Parathyroid adenoma (tissue), 2 donors: ENCODE measurements at regions not wholly inside any gene's neighbourhood (a gene's known extent, or its start where the extent isn't known, plus 50 kb on each side); places are given as distances from the start of the nearest gene placed in this dataset.

ENCODE experiments used
- H2AFZ ChIP-seq: fragments of 300-600 bp; sonication (generic); one replicate; pipeline ENCODE4 v1.7.0; 2017; ENCODE audit warnings: antibody characterized with exemption, mild to moderate bottlenecking
- H3K27ac ChIP-seq: fragments of 300-600 bp; sonication (generic); one replicate; pipeline ENCODE4 v1.7.0; 2017
- H3K27me3 ChIP-seq: fragments of 300-600 bp; sonication (generic); one replicate; pipeline ENCODE4 v1.7.0; 2017; ENCODE audit warnings: low read length; ENCODE audit not compliant: control insufficient read depth, insufficient read depth
- H3K36me3 ChIP-seq: fragments of 300-600 bp; sonication (generic); one replicate; pipeline ENCODE4 v1.7.0; 2017; ENCODE audit warnings: low read length; ENCODE audit not compliant: control insufficient read depth, insufficient read depth
- H3K4me1 ChIP-seq: fragments of 300-600 bp; sonication (generic); one replicate; pipeline ENCODE4 v1.7.0; 2017; ENCODE audit warnings: control low read depth
- H3K4me2 ChIP-seq: fragments of 300-600 bp; sonication (generic); one replicate; pipeline ENCODE4 v1.7.0; 2017; ENCODE audit warnings: low read length
- H3K4me3 ChIP-seq: fragments of 300-600 bp; sonication (generic); one replicate; pipeline ENCODE4 v1.7.0; 2017; ENCODE audit warnings: low read depth, low read length
- H3K79me2 ChIP-seq: fragments of 300-600 bp; sonication (generic); one replicate; pipeline ENCODE4 v1.7.0; 2017; ENCODE audit warnings: control low read depth
- H3K9ac ChIP-seq: fragments of 300-600 bp; sonication (generic); one replicate; pipeline ENCODE4 v1.7.0; 2017; ENCODE audit warnings: mild to moderate bottlenecking
- H3K9me3 ChIP-seq: fragments of 300-600 bp; sonication (generic); one replicate; pipeline ENCODE4 v1.7.0; 2017; ENCODE audit warnings: low read length; ENCODE audit not compliant: control insufficient read depth
- CTCF ChIP-seq: fragments of 300-600 bp; sonication (generic); IDR thresholded peaks from one replicate; pipeline ENCODE4 v1.7.0; 2017; ENCODE audit warnings: antibody characterized with exemption, mild to moderate bottlenecking
- donor health status: primary hyperparathyroidism.

DNA sequence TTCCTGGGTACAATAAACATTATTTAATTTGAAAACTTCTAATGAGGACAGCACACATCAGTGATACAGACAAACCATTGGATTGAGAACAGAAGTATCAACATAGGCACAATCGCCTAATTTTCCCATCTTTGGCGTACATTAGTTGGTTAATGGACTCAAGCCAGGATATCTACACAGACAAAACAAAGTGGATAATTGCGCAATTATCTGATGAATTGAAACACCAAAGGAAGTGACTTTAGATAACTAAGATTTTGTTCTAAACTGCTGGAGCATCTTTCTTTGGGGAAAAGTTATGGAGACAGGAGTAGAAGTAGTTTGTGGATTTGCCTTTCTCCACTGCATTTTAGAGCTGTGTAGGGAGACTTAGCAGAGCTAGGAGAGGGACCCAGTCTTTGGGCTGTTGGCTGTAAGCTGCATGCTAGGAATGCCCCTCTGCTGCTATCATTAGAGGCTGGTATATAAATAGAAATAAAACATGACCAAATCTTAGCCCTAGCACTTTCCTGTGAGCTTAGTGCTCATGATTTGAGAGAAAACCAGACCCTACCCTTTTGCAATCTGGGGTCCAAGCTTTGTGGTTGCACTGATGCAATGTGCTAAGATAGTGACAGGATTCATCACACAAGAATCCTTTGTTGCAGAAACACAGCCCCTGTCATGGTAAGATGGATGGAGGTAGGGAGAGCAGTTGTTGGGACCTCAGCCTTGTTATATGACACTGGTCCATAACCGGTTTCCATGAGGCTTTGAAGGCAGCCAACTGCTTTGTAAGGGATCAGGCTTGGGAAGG is 264.5 kb upstream of the PIK3C3 start:
- H3K4me1 ChIP-seq: no peaks in the 10 kb centered on the region
- H3K79me2 ChIP-seq: no peaks in the 10 kb centered on the region
- no peaks in the 10 kb centered on the region for H3K9me3 ChIP-seq
- no peaks in the 10 kb centered on the region for H3K36me3 ChIP-seq
- no peak overlapping the region for H3K9ac ChIP-seq
- H3K27ac ChIP-seq: no peak overlapping the region
- no peak for TF ChIP-seq CTCF
- H3K27me3 ChIP-seq: no peaks in the 10 kb centered on the region
- no peak overlapping the region for H3K4me2 ChIP-seq
- H3K4me3 ChIP-seq: no peak overlapping the region
- no peak overlapping the region for H2AFZ ChIP-seq

GRCh38 chr18:41687138-41687537 is 267.9 kb upstream of the PIK3C3 start:
- Histone ChIP-seq H3K4me3 (no peak overlapping the region), H3K9ac (no peak overlapping the region), H3K27ac (no peak overlapping the region), H3K4me1 (no peaks in the 10 kb centered on the region), H3K9me3 (no peaks in the 10 kb centered on the region), H3K36me3 (no peaks in the 10 kb centered on the region), H3K79me2 (no peaks in the 10 kb centered on the region), H3K27me3 (no peaks in the 10 kb centered on the region), H2AFZ (no peak overlapping the region), H3K4me2 (no peak overlapping the region)
- no peak for TF ChIP-seq CTCF

DNA sequence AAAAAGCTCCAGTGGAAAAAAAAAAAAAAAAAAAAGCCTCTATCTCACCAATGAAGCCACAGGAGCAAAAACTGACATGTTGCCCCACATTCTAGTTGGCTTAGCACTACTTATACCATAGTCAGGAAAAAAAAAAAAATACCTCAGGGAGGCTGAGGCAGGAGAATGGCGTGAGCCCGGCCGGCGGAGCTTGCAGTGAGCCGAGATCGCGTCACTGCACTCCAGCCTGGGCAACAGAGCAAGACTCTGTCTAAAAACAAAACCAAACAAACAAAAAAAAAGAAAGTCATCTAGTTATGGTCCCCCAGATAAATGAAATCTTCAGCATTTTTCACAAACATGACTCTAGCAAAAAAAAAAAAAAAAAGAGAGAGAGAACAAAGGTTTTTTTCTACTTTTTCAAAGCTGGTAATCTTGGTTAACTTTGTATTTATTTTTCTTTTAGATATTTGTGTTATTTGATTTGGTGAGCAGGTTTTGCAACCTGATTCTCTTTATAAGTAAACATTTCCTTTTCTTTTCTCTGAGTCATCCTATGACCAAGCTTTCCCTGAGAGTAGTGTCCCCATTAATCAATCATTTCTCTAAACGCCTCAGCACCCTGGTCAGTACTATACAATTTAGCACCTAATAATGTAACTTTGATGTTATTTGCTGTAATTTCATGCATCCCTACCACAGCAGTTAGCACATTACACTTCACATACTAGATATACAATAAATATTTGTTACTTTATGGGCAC is 273.7 kb upstream of the PIK3C3 start:
- H3K27ac ChIP-seq: no peak overlapping the region
- no peak overlapping the region for H3K4me3 ChIP-seq
- no peaks in the 10 kb centered on the region for H3K79me2 ChIP-seq
- no peak overlapping the region for H2AFZ ChIP-seq
- H3K4me1 ChIP-seq: no peaks in the 10 kb centered on the region
- no peak overlapping the region for H3K4me2 ChIP-seq
- no peak for TF ChIP-seq CTCF
- no peak overlapping the region for H3K9ac ChIP-seq
- H3K36me3 ChIP-seq: no peaks in the 10 kb centered on the region
- no peaks in the 10 kb centered on the region for H3K27me3 ChIP-seq
- no peaks in the 10 kb centered on the region for H3K9me3 ChIP-seq

DNA sequence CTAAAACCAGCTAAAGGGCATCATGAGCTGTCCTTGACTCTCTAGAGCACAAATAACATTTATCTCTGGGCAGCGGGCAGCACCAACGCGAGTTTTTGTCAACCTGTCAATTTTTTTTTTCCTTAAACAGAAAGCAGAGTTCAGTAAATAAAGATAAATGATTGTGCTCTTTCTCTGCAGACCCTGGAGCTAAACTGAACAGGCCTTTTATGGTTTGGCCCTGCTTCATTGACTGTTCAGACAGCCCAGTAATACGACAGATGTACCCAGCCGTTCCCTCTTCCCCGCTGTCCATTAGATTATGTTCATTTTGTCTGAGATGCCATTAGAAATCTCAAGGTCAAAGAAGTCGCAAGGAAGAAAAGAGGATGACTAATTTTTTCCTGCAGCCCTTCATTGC is 280.5 kb upstream of the PIK3C3 start:
- no peak overlapping the region for H3K27ac ChIP-seq
- H3K79me2 ChIP-seq: no peaks in the 10 kb centered on the region
- H3K27me3 ChIP-seq: no peaks in the 10 kb centered on the region
- no peak overlapping the region for H3K4me3 ChIP-seq
- TF ChIP-seq CTCF: no peak
- no peak overlapping the region for H3K4me2 ChIP-seq
- no peaks in the 10 kb centered on the region for H3K9me3 ChIP-seq
- no peaks in the 10 kb centered on the region for H3K4me1 ChIP-seq
- H3K36me3 ChIP-seq: no peaks in the 10 kb centered on the region
- H2AFZ ChIP-seq: no peak overlapping the region
- no peak overlapping the region for H3K9ac ChIP-seq
